ENCODE measurements at regions not wholly inside any gene's neighbourhood (a gene's known extent, or its start where the extent isn't known, plus 50 kb on each side); places are given as distances from the start of the nearest gene placed in this dataset.

GRCh38 chr2:47315475-47315874 lies 53.6 kb upstream of the EPCAM start:
- TF ChIP-seq ZNF274 (IDR thresholded peaks at IDR 0.05; ENCODE audit: low read depth, low read length): no peak

DNA sequence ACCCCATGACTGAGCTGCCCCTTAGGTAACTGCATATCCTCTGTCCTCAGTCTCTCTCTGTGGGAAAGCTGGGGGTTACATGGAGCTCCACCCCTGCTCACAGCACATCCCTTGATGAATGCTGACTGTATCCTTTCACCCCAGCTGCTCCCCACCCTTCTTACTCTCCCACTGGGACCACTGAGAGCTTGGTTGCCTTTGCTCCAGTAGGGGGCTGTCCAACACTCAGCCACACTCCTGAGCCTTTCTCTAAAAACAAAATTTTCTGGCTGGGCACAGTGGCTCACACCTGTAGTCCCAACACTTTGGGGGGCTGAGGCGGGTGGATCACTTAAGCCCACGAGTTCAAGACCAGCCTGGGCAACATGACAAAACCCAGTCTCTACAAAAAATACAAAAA lies 55.4 kb upstream of the EPCAM start:
- TF ChIP-seq ZNF274 (IDR thresholded peaks at IDR 0.05; ENCODE audit: low read depth, low read length): no peak
- H3K4me3 ChIP-seq (ENCODE audit: low read length): no peak overlapping the region

More at GRCh38 chr2:47315475-47315874, 53.6 kb upstream of the EPCAM start:
- no peak overlapping the region for H3K4me3 ChIP-seq (ENCODE audit: low read length)

DNA sequence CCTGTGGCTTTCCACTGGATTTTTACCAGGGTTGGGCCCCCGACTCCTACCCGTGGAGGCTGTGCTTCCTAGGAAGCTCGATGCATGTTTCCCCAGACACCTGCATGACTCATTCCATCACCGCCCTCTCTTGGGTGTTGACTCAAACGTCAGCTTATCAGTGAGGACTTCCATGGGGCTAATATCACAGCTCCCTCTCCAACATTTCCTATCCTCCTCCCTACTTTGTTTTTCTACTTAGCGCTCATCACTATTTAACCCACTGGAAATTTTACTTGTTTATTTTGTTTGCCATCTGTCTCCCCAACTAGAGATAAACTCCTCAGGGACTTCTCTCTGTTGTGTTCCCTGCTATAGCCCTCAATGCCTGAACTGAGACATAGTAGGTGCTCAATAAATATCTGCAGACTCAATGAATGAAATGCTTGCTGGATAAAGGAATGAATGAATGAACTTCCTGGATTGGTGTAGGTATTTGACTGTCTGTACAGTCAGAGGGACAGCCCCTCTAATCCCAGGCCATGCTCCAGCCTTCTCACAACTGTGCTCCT lies 55.9 kb upstream of the EPCAM start:
- H3K4me3 ChIP-seq (ENCODE audit: low read length): no peak overlapping the region
- no peak for TF ChIP-seq ZNF274 (IDR thresholded peaks at IDR 0.05; ENCODE audit: low read depth, low read length)

GRCh38 chr2:47312491-47312850 lies 56.6 kb upstream of the EPCAM start:
- no peak for TF ChIP-seq ZNF274 (IDR thresholded peaks at IDR 0.05; ENCODE audit: low read depth, low read length)
- H3K4me3 ChIP-seq (ENCODE audit: low read length): no peak overlapping the region

DNA sequence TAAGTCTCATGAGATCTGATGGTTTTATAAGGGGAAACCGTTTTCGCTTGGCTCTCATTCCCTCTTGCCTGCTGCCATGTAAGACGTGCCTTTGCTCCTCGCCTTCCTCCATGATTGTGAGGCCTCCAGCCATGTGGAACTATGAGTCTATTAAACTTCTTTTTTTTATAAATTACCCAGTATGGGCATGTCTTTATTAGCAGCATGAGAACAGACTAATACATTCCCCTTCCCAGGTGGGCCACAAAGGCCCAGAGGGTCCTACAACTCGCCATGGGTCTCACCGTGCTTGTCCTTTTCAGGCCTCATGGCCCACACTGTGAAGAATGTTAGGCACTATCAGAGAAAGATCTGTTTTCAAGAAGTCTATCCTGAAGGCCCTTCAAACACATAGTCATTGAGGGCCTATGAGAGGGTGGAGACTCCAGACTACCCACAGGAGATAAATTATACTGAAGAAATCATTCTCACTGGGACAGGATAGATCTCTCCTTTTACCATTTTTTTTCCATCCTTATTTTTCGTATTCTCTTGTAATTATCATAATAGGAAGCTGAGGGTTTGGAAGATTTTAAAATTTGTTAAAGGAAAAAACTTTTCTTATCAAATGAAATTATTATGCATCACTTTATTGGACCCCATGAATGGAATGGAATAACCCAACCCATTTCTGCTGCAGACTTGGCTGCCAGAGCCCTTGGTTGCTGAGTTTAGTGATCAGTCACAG lies 57.2 kb upstream of the EPCAM start:
- no peak for TF ChIP-seq ZNF274 (IDR thresholded peaks at IDR 0.05; ENCODE audit: low read depth, low read length)
- no peak overlapping the region for H3K4me3 ChIP-seq (ENCODE audit: low read length)

GRCh38 chr2:47310801-47311560 lies 58.1 kb upstream of the EPCAM start:
- peak overlapping the region; percentile 23; the same call in 1 of the 2 replicates for H3K4me3 ChIP-seq (ENCODE audit: low read length)
- no peak for TF ChIP-seq ZNF274 (IDR thresholded peaks at IDR 0.05; ENCODE audit: low read depth, low read length)

DNA sequence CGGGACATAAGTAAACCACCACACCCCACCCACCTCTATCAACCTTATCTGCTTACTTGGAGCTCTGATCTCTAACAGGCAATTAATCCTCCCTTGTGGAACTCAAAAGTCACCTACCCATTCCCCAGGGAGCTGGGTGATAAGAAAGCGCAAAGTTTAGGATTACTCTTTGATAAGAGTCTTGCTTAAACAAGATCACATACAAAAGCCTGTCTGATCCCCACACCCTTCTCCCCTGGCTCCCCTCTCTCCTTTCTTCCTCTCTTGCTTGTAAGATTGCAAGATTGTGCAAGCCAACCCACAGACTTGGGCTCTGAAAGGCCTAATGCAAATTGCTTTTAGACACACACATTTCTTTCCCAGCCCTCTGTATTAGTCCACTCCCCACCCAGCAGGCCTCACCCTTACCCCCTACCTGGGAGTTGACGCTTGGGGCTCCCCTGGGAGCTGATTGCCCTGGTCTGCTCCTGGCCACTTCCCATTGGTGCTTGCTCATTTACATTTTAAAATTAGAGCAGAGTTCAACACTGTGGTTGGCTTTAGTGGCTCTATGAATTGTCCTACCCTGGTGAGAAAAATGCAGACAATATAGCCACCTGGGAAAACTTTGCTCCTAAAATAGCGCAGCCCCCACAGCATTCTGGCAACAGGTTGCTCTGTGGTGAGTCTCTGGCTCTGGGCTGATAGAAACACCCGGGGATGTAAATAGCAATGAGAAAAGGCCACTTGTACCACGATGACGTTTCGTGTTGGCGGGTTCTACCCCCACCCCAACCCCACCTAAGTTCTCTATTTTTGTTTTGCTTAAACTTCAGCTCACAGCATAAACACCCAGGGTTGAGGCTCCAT lies 58.9 kb upstream of the EPCAM start:
- H3K4me3 ChIP-seq (ENCODE audit: low read length): peak overlapping the region; percentile 67; the same call in 1 of the 2 replicates
- no peak for TF ChIP-seq ZNF274 (IDR thresholded peaks at IDR 0.05; ENCODE audit: low read depth, low read length)

DNA sequence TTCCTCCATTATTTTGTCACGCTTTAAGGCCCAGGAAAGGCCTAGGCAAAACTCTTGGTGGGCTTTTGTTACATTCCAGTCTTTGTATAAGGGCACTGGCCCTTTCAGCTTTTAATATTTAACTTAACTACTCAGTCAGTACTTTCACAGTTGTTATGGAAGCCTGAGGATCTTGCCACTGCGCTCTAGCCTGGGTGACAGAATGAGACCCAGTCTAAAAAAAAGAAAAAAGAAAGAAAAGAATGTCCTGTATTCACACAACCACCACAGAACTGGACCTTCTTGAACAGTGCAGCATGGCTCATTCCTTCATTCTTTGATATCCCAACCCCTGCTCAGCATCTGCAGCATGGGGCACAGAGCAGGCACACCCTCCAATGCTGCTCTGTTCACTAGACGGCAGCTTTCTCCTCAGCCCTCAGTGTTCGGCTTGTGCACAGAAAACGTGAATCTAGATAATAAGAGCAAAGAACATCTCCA lies 59.6 kb upstream of the EPCAM start:
- no peak for TF ChIP-seq ZNF274 (IDR thresholded peaks at IDR 0.05; ENCODE audit: low read depth, low read length)
- H3K4me3 ChIP-seq (ENCODE audit: low read length): peak overlapping the region; percentile 67; the same call in 1 of the 2 replicates

DNA sequence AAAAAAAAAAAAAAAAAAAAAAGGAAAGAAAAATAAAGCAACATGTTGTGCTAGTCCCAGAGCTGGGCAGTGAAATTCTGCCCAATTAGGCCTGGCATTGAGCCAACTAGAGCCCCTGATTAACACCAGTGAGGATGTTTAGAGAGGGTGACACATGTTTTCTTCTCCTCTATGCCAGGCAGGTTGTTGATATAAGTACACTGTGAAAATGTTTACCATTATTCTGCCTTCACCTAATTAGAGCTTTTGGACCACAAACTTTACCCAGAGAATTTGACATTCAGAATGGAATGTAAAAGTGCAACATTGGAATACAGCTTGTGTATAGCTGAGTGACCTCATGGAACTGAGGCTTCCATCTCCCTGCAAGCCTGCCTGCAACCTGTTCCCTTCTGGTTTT lies 62.0 kb upstream of the EPCAM start:
- H3K4me3 ChIP-seq (ENCODE audit: low read length): no peak overlapping the region

GRCh38 chr2:47304654-47305053 lies 64.5 kb upstream of the EPCAM start:
- H3K4me3 ChIP-seq (ENCODE audit: low read length): no peak overlapping the region
- no peak for TF ChIP-seq ZNF274 (IDR thresholded peaks at IDR 0.05; ENCODE audit: low read depth, low read length)

More for the DNA sequence above, 62.0 kb upstream of the EPCAM start:
- TF ChIP-seq ZNF274 (IDR thresholded peaks at IDR 0.05; ENCODE audit: low read depth, low read length): no peak

DNA sequence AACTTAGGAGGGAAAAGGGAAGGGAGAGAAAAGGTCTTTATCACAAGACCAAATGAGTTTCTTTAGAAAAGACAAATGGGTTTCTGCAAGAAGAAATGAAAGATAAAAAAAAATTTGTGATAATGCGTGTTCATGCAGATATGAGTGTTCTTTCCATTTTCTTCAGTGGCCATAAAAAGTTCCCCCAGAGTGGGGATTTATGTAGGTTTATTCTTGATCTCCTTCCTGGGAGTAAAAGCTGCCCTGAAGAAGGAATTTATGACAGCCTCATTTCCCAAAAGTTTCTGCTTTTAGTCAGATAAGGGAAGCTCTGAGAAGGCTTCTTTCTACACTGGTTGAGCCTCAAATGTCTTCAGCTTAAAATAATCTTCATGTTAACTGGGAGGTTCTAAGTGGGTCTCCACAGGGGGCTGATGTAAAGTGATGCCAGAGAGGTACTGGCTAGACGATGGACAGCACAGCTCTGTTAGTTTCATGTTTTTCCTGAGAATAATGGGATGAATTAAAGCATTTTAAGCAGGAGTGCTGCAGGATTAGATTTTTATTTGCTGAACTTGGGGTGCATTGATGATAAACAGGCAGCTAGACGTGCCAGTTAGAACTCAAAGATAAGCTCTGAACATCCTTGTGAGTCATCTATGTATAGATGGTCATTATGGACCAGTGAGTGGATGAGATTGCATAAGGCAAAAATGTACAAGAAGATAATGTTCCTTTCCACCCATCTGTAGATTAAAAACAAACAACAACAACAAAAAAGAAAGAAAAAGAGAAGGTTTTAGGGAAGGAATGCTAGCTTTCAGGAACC lies 65.6 kb upstream of the EPCAM start:
- no peak overlapping the region for H3K4me3 ChIP-seq (ENCODE audit: low read length)
- no peak for TF ChIP-seq ZNF274 (IDR thresholded peaks at IDR 0.05; ENCODE audit: low read depth, low read length)

- TF ChIP-seq ZNF274 (IDR thresholded peaks at IDR 0.05; ENCODE audit: low read depth, low read length): no peak
- no peak overlapping the region for H3K4me3 ChIP-seq (ENCODE audit: low read length)
Measured at GRCh38 chr2:47302308-47302707, 66.8 kb upstream of the EPCAM start.

DNA sequence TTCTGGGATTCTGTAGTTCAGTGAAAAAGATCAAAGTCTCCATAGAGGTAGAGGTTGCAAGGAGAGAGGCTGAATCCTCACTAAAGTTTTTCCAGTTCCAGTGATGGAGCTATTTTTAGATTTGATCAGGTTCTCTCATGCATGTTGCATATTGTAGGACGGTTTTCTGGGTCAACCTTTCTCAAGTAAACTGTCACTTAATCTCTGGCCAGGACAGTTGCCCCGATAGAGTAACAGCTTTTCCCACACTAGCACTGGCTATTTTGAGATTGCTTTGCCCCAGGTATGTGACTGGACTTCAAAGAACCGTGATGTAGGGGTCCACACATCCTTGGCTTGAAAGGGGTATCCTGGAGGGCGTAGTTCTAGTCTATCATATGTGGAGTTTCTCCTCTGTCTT lies 67.4 kb upstream of the EPCAM start:
- no peak overlapping the region; the same call in 1 of the 2 replicates for H3K4me3 ChIP-seq (ENCODE audit: low read length)
- TF ChIP-seq ZNF274 (IDR thresholded peaks at IDR 0.05; ENCODE audit: low read depth, low read length): no peak

All from GM08714 (cell line).